ENCODE measurements at regions not wholly inside any gene's neighbourhood (a gene's known extent, or its start where the extent isn't known, plus 50 kb on each side); places are given as distances from the start of the nearest gene placed in this dataset.

- no peak overlapping the region for H3K27ac ChIP-seq
- TF ChIP-seq ZFX (IDR thresholded peaks at IDR 0.05), result no peak
- TF ChIP-seq CTCF (conservative IDR thresholded peaks at IDR 0.05), result no peak
Measured at GRCh38 chr16:52827456-52827855, 225.2 kb downstream of the CHD9NB start.

GRCh38 chr16:52825892-52826291 is 226.8 kb downstream of the CHD9NB start:
- no peak overlapping the region for H3K27ac ChIP-seq
- TF ChIP-seq ZFX (IDR thresholded peaks at IDR 0.05) (no peak), CTCF (conservative IDR thresholded peaks at IDR 0.05) (no peak)

GRCh38 chr16:52819808-52820207 is 232.9 kb downstream of the CHD9NB start:
- TF ChIP-seq CTCF (conservative IDR thresholded peaks at IDR 0.05) (no peak), ZFX (IDR thresholded peaks at IDR 0.05) (no peak)
- H3K27ac ChIP-seq, result no peak overlapping the region

- H3K27ac ChIP-seq, result no peak overlapping the region
- TF ChIP-seq CTCF (conservative IDR thresholded peaks at IDR 0.05) (no peak), ZFX (IDR thresholded peaks at IDR 0.05) (no peak)
Measured at GRCh38 chr16:52819405-52819804, 233.3 kb downstream of the CHD9NB start.

- no peak overlapping the region for H3K27ac ChIP-seq
- TF ChIP-seq ZFX (IDR thresholded peaks at IDR 0.05) (no peak), CTCF (conservative IDR thresholded peaks at IDR 0.05) (no peak)
Measured at GRCh38 chr16:52817696-52818095, 235.0 kb downstream of the CHD9NB start.

GRCh38 chr16:52816993-52817392 is 235.7 kb downstream of the CHD9NB start:
- no peak overlapping the region for H3K27ac ChIP-seq
- TF ChIP-seq CTCF (conservative IDR thresholded peaks at IDR 0.05) (no peak), ZFX (IDR thresholded peaks at IDR 0.05) (no peak)

GRCh38 chr16:52812678-52813556 is 239.8 kb downstream of the CHD9NB start:
- TF ChIP-seq ZFX (IDR thresholded peaks at IDR 0.05), result no peak
- TF ChIP-seq CTCF (conservative IDR thresholded peaks at IDR 0.05), result no peak

More at GRCh38 chr16:52812678-52813556, 239.8 kb downstream of the CHD9NB start:
- no peak overlapping the region for H3K27ac ChIP-seq

Measured in C4-2B (cell line).